ENCODE measurements at regions not wholly inside any gene's neighbourhood (a gene's known extent, or its start where the extent isn't known, plus 50 kb on each side); places are given as distances from the start of the nearest gene placed in this dataset.

- no peak for DNase-seq (ENCODE audit: low read depth)
Measured at GRCh38 chr5:39505791-39506190, 81.0 kb upstream of the DAB2 start.

DNA sequence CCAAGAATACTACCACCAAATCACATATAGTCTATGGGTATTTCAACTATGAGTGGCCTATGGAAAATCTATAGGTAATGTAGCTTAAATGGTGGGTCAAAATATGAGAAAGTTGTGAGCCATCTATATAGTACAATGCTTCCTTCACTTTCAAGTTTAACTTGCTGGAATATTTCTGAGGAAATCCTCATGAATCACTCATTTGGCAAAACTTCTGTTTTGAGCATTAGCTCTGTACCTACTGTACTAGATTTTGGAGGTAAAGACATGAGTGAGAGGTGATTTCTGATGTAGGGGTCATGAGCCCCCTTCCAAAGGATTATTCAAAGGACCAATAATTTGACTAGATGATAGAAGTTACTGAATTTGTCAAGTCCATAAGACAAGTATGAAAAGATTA lies 80.6 kb upstream of the DAB2 start:
- DNase-seq (ENCODE audit: low read depth) = no peak

DNA sequence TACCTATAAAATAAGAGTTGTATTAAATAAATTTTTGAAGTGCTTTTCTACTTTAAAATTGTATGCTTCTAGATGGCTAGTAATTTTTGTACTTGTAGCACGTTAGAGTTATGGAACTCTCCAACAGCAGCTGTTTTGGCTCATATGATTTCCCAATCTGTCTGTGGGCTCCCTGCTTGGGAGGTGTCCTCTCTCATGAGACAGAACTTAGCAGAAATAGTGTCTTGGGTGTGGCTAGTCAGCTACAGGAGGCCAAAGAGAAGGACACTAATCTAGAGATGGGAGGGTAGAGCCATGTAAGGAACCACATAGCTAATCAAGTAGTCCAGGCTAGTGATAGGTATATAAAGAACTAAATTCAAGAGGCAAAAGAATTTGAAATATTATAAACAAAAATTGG lies 78.4 kb upstream of the DAB2 start:
- peak; percentile 51 for DNase-seq (ENCODE audit: low read depth)

DNA sequence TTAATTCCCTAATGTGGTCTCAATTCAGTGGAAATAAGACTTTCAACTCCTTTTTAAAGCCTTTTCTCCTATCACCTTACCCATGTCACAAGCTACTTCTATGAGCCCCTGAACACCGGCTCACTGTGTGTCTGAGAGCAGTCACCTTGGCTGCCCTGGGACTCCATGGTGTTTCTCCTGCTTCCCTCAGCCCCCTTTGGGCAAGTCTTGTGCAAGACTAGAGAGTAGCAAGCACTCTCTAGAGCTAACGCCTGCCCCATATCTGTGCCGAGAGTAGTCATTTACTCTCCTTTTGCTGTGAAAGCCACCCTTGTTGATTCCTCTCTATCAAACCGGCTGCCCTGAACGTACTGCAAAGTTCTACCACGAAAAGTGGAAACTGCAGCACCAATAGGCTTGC lies 77.9 kb upstream of the DAB2 start:
- no peak for DNase-seq (ENCODE audit: low read depth)

GRCh38 chr5:39501397-39501796 lies 76.6 kb upstream of the DAB2 start:
- DNase-seq (ENCODE audit: low read depth) = peak; percentile 73

- DNase-seq (ENCODE audit: low read depth) = no peak
Measured at GRCh38 chr5:39500551-39501175, 75.9 kb upstream of the DAB2 start.

DNA sequence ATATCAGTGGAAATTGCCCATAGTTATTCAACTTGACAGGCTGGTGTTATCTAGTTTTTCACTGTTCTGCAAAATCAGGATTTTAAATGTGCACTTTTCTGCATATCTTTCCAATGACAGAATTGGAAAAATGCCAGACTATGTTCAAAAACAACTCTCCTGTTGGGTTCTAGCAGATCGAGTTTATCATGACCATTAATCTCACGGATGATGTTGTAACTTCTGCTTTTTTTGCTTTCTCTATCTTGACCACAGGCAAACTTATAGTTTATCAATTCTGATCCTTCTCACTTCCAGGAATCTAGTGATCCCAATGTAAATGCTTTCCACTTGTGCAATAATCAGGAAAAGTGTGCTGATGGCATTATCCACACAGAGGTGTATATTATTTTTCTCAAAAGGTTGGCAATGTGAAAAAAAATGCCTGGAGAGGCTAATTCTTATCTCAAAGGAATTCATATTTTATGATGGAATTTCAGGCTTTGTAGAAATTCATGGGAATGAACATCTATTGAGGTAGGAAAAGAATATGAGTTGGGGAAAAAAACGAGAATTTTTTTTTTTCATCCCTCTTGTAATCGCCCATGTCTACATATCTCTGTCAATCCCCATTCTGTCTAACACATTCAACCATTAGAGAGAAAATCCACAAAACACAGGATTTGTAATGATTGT lies 73.6 kb upstream of the DAB2 start:
- DNase-seq (ENCODE audit: low read depth) = no peak

- no peak for DNase-seq (ENCODE audit: low read depth)
Measured at GRCh38 chr5:39497322-39497721, 72.5 kb upstream of the DAB2 start.

GRCh38 chr5:39495227-39495626 lies 70.4 kb upstream of the DAB2 start:
- DNase-seq (ENCODE audit: low read depth) = no peak

- DNase-seq (ENCODE audit: low read depth) = no peak
Measured at GRCh38 chr5:39494534-39494933, 69.8 kb upstream of the DAB2 start.

- DNase-seq (ENCODE audit: low read depth) = no peak
Measured at GRCh38 chr5:39494107-39494510, 69.3 kb upstream of the DAB2 start.

DNA sequence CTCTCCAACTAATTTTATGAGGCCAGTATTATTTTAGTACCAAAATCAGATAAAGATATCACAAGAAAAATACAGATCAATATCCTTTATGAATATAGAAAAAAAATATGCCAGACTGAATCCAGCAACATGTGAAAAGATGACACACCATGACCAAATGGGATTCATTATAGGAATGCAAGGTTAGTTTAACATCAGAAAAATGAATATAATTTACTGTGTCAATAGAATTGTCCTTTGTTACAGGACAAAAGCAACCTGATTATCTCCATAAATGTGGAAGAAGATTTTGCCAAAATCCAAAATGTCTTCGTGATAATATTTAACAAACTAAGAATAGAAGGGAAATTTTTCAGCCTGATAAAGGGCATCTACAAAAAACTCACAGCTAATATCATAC lies 66.4 kb upstream of the DAB2 start:
- DNase-seq (ENCODE audit: low read depth) = no peak

DNA sequence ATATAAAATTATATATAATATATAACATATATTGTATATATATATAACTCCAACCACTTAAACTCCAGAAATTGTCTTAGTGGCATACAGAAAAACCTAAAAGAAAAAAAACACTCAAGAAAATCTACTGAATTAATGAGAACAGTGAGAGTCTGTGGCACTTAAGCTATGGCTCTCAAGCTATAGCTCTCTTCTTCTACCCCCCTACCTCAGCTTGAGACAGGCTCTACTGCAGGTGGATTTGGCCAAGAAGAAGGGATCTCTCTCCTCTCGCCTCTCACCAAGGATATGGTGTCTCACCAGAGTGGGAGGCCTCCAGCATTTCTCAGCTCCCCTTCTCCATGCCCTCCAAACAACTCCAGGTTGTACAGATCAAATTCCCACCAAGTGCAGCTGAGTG lies 64.5 kb upstream of the DAB2 start:
- no peak for DNase-seq (ENCODE audit: low read depth)

- DNase-seq (ENCODE audit: low read depth) = no peak
Measured at GRCh38 chr5:39486790-39487189, 62.0 kb upstream of the DAB2 start.

GRCh38 chr5:39486361-39486760 lies 61.6 kb upstream of the DAB2 start:
- DNase-seq (ENCODE audit: low read depth) = no peak

- no peak for DNase-seq (ENCODE audit: low read depth)
Measured at GRCh38 chr5:39485079-39485478, 60.3 kb upstream of the DAB2 start.

DNA sequence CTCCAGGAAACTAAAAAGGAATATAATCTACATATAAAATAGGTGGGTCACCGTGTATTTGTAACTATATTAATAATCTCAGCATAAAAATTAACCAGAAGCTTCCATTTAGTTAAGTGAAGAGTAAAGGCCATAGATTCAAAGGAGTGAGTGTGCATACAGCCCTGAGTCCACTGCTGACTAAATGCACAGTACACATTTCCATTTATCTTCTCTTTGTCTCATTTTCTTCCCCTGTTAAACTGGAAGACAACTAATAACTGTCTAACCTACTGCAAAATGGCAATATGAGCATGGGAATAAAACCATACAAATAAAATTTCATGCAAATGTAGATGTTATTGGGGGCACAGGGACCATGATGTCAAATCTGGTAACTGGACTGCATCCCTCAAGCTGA lies 59.9 kb upstream of the DAB2 start:
- DNase-seq (ENCODE audit: low read depth) = no peak

GRCh38 chr5:39482098-39482497 lies 57.3 kb upstream of the DAB2 start:
- no peak for DNase-seq (ENCODE audit: low read depth)

DNA sequence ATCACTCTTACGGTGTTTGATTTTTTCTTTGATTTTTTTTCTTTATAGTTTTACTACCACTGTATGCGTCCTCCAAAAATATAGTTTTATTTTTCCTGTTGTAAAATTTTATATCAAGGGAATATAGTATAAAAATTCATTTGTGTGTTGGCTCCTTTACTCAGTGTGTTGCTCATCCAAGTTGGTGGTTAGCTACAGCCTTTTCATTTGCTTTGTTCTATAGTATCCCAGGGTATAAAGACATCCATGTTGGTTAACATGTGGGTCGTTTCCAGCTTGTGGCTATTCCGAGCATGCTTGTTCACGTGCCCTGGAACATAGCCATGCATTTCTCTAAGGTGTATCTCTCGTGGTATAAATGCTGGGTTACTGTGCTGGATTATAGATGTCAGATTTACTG lies 54.8 kb upstream of the DAB2 start:
- no peak for DNase-seq (ENCODE audit: low read depth)

DNA sequence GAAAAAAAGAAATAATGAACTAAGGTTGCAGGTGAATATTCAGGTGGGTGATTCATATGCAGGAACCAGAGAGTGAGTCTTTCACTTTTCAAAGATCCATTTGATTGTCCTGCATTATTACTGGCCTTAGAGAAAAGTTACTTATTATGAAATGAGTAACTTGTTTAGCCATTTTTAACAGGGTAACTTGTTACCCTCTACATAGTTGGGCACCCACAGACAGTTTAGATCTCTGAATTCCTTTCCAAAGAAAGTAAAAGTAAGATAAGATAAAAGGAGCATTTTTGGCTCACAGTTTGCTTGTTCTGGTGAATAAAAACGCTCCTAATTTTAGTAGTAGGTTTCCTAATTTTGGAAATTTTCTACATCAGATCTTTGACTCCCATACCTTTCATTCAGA lies 54.1 kb upstream of the DAB2 start:
- DNase-seq (ENCODE audit: low read depth) = no peak

DNA sequence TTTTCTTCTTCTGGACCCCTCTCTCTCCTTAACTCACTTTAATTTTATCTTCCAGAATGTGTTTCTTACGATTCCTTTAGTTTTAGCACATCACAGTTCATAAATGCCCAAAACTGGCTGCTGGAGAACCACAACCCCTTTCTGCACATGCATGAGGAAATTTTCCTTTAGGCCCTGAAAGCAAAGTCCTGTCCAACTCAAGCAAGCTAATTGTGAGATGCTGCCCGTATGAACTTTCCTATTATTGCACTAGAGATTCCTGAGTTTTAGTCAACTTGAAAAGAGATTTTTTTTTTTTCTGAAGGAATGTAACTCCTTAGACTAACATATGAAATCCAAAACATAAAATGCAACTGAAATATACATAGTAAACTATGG lies 52.1 kb upstream of the DAB2 start:
- no peak for DNase-seq (ENCODE audit: low read depth)

- DNase-seq (ENCODE audit: low read depth) = peak; percentile 75
Measured at GRCh38 chr5:39475881-39476842, 51.4 kb upstream of the DAB2 start.

- DNase-seq (ENCODE audit: low read depth) = peak; percentile 48
Measured at GRCh38 chr5:39475159-39475571, 50.4 kb upstream of the DAB2 start.

Data from GM04504 (cell line).